ENCODE measurements at regions not wholly inside any gene's neighbourhood (a gene's known extent, or its start where the extent isn't known, plus 50 kb on each side); places are given as distances from the start of the nearest gene placed in this dataset.

GRCh38 chr9:13552606-13553215, 273.2 kb upstream of the MPDZ start:
- DNase-seq (ENCODE audit: low spot score): no peak
- no peak overlapping the region for H3K4me2 ChIP-seq (ENCODE audit: low read length)
- no peak overlapping the region for H3K4me3 ChIP-seq (ENCODE audit: low read depth, low read length, poor library complexity, severe bottlenecking)
- no peak for TF ChIP-seq CTCF (conservative IDR thresholded peaks at IDR 0.05; ENCODE audit: low read length)
- no peak for TF ChIP-seq EZH2phosphoT487 (IDR thresholded peaks at IDR 0.05; ENCODE audit: borderline replicate concordance, low read depth, low read length)
- no peaks in the 10 kb centered on the region for H3K79me2 ChIP-seq (ENCODE audit: insufficient read depth, low read depth, low read length)
- H3K36me3 ChIP-seq (ENCODE audit: insufficient read depth, low read length): no peaks in the 10 kb centered on the region
- H3K27ac ChIP-seq (ENCODE audit: low read depth, low read length, poor library complexity, severe bottlenecking): no peak overlapping the region
- BruUV-seq (replicated peaks): no TSS peak
- H3K9me3 ChIP-seq (ENCODE audit: low read length): no peaks in the 10 kb centered on the region
- H3K4me1 ChIP-seq (ENCODE audit: insufficient read depth, low read length, poor library complexity, severe bottlenecking): no peaks in the 10 kb centered on the region
- no peaks in the 10 kb centered on the region for H4K20me1 ChIP-seq (ENCODE audit: insufficient read depth, low read length)
- intact Hi-C loops (cut with micrococcal nuclease; ENCODE audit: unreplicated experiment): no loop called here
- ChIA-PET POLR2A (interaction anchor here (0.6 kb wide), 2 partner anchors 9 to 808 kb away, joined by 3 to 4 read pairs; no protein-coding TSS in a partner anchor), CTCF (ENCODE audit: unreplicated experiment) (no interaction called here)
- no peaks in the 10 kb centered on the region for H3K9me2 ChIP-seq (ENCODE audit: insufficient read depth, low read length)
- H2AFZ ChIP-seq (ENCODE audit: low read length): no peak overlapping the region

- H3K4me3 ChIP-seq (ENCODE audit: low read depth, low read length, poor library complexity, severe bottlenecking): no peak overlapping the region
- no peaks in the 10 kb centered on the region for H3K9me2 ChIP-seq (ENCODE audit: insufficient read depth, low read length)
- no peaks in the 10 kb centered on the region for H3K36me3 ChIP-seq (ENCODE audit: insufficient read depth, low read length)
- BruUV-seq (replicated peaks): no TSS peak
- no peaks in the 10 kb centered on the region for H3K79me2 ChIP-seq (ENCODE audit: insufficient read depth, low read depth, low read length)
- ChIA-PET POLR2A (no interaction called here), CTCF (ENCODE audit: unreplicated experiment) (no interaction called here)
- H3K4me2 ChIP-seq (ENCODE audit: low read length): no peak overlapping the region
- H2AFZ ChIP-seq (ENCODE audit: low read length): no peak overlapping the region
- H3K9me3 ChIP-seq (ENCODE audit: low read length): no peaks in the 10 kb centered on the region
- H3K27ac ChIP-seq (ENCODE audit: low read depth, low read length, poor library complexity, severe bottlenecking): no peak overlapping the region
- no peak for TF ChIP-seq CTCF (conservative IDR thresholded peaks at IDR 0.05; ENCODE audit: low read length)
- no peak for TF ChIP-seq EZH2phosphoT487 (IDR thresholded peaks at IDR 0.05; ENCODE audit: borderline replicate concordance, low read depth, low read length)
- intact Hi-C loops (cut with micrococcal nuclease; ENCODE audit: unreplicated experiment): no loop called here
- no peaks in the 10 kb centered on the region for H4K20me1 ChIP-seq (ENCODE audit: insufficient read depth, low read length)
- H3K4me1 ChIP-seq (ENCODE audit: insufficient read depth, low read length, poor library complexity, severe bottlenecking): no peaks in the 10 kb centered on the region
- no peak for DNase-seq (ENCODE audit: low spot score)
Measured at GRCh38 chr9:13550519-13550918, 271.0 kb upstream of the MPDZ start.

GRCh38 chr9:13548535-13548934, 269.0 kb upstream of the MPDZ start:
- no peaks in the 10 kb centered on the region for H4K20me1 ChIP-seq (ENCODE audit: insufficient read depth, low read length)
- no peak overlapping the region for H3K4me3 ChIP-seq (ENCODE audit: low read depth, low read length, poor library complexity, severe bottlenecking)
- H3K4me2 ChIP-seq (ENCODE audit: low read length): no peak overlapping the region
- H3K4me1 ChIP-seq (ENCODE audit: insufficient read depth, low read length, poor library complexity, severe bottlenecking): no peaks in the 10 kb centered on the region
- CTCF ChIA-PET (ENCODE audit: unreplicated experiment): no interaction called here
- intact Hi-C loops (cut with micrococcal nuclease; ENCODE audit: unreplicated experiment): no loop called here
- no peaks in the 10 kb centered on the region for H3K9me2 ChIP-seq (ENCODE audit: insufficient read depth, low read length)
- H2AFZ ChIP-seq (ENCODE audit: low read length): no peak overlapping the region
- no peak overlapping the region for H3K27ac ChIP-seq (ENCODE audit: low read depth, low read length, poor library complexity, severe bottlenecking)
- H3K9me3 ChIP-seq (ENCODE audit: low read length): no peaks in the 10 kb centered on the region
- no TSS peak for BruUV-seq (replicated peaks)
- H3K36me3 ChIP-seq (ENCODE audit: insufficient read depth, low read length): no peaks in the 10 kb centered on the region
- TF ChIP-seq EZH2phosphoT487 (IDR thresholded peaks at IDR 0.05; ENCODE audit: borderline replicate concordance, low read depth, low read length) (no peak), CTCF (conservative IDR thresholded peaks at IDR 0.05; ENCODE audit: low read length) (no peak)
- H3K79me2 ChIP-seq (ENCODE audit: insufficient read depth, low read depth, low read length): no peaks in the 10 kb centered on the region
- POLR2A ChIA-PET: no interaction called here
- no peak for DNase-seq (ENCODE audit: low spot score)

Measured in OCI-LY7 (cell line).